Adrenal gland (tissue), 5 donors: ENCODE measurements at regions not wholly inside any gene's neighbourhood (a gene's known extent, or its start where the extent isn't known, plus 50 kb on each side); places are given as distances from the start of the nearest gene placed in this dataset.

ENCODE experiments used
- POLR2A ChIP-seq, 2 donors: fragments of 450-650 bp; IDR thresholded peaks; one replicate each; pipeline ENCODE4 v1.6.1; 2017; ENCODE audit warnings: antibody characterized with exemption in 2 of 2, mild to moderate bottlenecking in 2 of 2, moderate library complexity in 1 of 2
- TF ChIP-seq, protein P1 (sequence below), 6 experiments: fragments of 450-650 bp in 4 of 6; fragments of 200-600 bp in 2 of 6; sonication (generic) in 1 of 6; IDR thresholded peaks; 1 replicate in 5 of 6; 2 replicates in 1 of 6; pipeline versions ENCODE4 v1.5.1 to v1.8.0; 2016 to 2021; ENCODE audit warnings: antibody characterized with exemption in 6 of 6, mild to moderate bottlenecking in 2 of 6, moderate library complexity in 1 of 6
- donor health status: DM: no; HTN: no; CAD: no.

GRCh38 chr5:124162767-124163532, 583.5 kb downstream of the ZNF608 start:
- TF ChIP-seq, protein P1, sequence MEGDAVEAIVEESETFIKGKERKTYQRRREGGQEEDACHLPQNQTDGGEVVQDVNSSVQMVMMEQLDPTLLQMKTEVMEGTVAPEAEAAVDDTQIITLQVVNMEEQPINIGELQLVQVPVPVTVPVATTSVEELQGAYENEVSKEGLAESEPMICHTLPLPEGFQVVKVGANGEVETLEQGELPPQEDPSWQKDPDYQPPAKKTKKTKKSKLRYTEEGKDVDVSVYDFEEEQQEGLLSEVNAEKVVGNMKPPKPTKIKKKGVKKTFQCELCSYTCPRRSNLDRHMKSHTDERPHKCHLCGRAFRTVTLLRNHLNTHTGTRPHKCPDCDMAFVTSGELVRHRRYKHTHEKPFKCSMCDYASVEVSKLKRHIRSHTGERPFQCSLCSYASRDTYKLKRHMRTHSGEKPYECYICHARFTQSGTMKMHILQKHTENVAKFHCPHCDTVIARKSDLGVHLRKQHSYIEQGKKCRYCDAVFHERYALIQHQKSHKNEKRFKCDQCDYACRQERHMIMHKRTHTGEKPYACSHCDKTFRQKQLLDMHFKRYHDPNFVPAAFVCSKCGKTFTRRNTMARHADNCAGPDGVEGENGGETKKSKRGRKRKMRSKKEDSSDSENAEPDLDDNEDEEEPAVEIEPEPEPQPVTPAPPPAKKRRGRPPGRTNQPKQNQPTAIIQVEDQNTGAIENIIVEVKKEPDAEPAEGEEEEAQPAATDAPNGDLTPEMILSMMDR (IDR thresholded peaks at IDR 0.05): no peak
- TF ChIP-seq POLR2A (IDR thresholded peaks at IDR 0.05): no peak
